A549 (cell line): ENCODE measurements at regions not wholly inside any gene's neighbourhood (a gene's known extent, or its start where the extent isn't known, plus 50 kb on each side); places are given as distances from the start of the nearest gene placed in this dataset.

Experiments used
- CHD4 ChIP-seq: fragments of 200-600 bp; sonication (generic); IDR thresholded peaks from 2 replicates; pipeline ENCODE4 v1.6.1; 2016; ENCODE audit warnings: antibody characterized with exemption, mild to moderate bottlenecking, borderline replicate concordance
- HES2 ChIP-seq: fragments of >200 bp; sonication (Bioruptor Twin); formaldehyde crosslinking; IDR thresholded peaks from 2 replicates; pipeline ENCODE4 v1.6.1; 2016
- JUNB ChIP-seq: fragments of >200 bp; sonication (Bioruptor Twin); formaldehyde crosslinking; IDR thresholded peaks from 2 replicates; pipeline ENCODE4 v1.6.1; 2016
- KDM1A ChIP-seq: fragments of 200-600 bp; sonication (generic); IDR thresholded peaks from 2 replicates; pipeline ENCODE4 v1.6.1; 2016; ENCODE audit warnings: low read depth, mild to moderate bottlenecking
- POLR2AphosphoS2 ChIP-seq: conservative IDR thresholded peaks from 2 replicates; pipeline ENCODE4 v1.6.1; 2012; ENCODE audit warnings: low read length, improper control_type of control experiment, inconsistent platforms
- RAD21 ChIP-seq, 2 experiments: fragments of >200 bp in 1 of 2; sonication (Bioruptor Twin) in 1 of 2; formaldehyde crosslinking in 1 of 2; IDR thresholded peaks in 1 of 2; conservative IDR thresholded peaks in 1 of 2; 2 replicates in 1 of 2; 3 replicates in 1 of 2; pipeline ENCODE4 v1.6.1; 2012 to 2018; ENCODE audit warnings: inconsistent platforms in 1 of 2
- RFX5 ChIP-seq: fragments of 450-650 bp; IDR thresholded peaks from 2 replicates; pipeline ENCODE4 v1.7.1; 2014; ENCODE audit warnings: antibody characterized with exemption, mild to moderate bottlenecking, moderate library complexity
- SMC3 ChIP-seq: fragments of >200 bp; sonication (Bioruptor Twin); formaldehyde crosslinking; IDR thresholded peaks from 3 replicates; pipeline ENCODE4 v1.6.1; 2018; ENCODE audit warnings: inconsistent platforms
- ZC3H11A ChIP-seq: fragments of 450-650 bp; IDR thresholded peaks from 2 replicates; pipeline ENCODE4 v1.6.1; 2014; ENCODE audit warnings: antibody characterized with exemption, mild to moderate bottlenecking
- ZFP36 ChIP-seq: fragments of 450-650 bp; IDR thresholded peaks from 2 replicates; pipeline ENCODE4 v1.6.1; 2014; ENCODE audit warnings: borderline replicate concordance; ENCODE audit not compliant: partially characterized antibody
- TF ChIP-seq, protein P1 (sequence below): fragments of >200 bp; sonication (Bioruptor Twin); formaldehyde crosslinking; IDR thresholded peaks from 3 replicates; pipeline ENCODE4 v1.5.1; 2016

DNA sequence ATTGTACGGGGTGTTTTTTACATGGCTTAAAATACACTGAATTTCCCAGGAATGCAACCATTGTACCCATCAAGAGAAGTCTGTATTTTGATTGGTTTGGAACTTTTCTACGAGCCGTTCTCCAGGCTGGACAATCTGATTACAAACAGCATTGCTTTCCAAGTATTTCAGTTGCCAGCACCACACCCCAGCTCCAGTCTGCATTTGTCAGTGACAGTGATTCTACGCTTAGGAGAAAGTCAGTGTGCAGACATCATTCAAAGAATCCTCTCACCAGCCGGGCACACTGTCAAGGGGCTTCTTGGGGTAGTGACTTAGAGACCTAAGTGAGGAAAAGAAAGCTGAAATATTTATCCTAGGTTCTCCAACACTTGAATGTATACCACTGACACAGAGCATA lies 194.1 kb downstream of the ANAPC1 start:
- TF ChIP-seq, protein P1, sequence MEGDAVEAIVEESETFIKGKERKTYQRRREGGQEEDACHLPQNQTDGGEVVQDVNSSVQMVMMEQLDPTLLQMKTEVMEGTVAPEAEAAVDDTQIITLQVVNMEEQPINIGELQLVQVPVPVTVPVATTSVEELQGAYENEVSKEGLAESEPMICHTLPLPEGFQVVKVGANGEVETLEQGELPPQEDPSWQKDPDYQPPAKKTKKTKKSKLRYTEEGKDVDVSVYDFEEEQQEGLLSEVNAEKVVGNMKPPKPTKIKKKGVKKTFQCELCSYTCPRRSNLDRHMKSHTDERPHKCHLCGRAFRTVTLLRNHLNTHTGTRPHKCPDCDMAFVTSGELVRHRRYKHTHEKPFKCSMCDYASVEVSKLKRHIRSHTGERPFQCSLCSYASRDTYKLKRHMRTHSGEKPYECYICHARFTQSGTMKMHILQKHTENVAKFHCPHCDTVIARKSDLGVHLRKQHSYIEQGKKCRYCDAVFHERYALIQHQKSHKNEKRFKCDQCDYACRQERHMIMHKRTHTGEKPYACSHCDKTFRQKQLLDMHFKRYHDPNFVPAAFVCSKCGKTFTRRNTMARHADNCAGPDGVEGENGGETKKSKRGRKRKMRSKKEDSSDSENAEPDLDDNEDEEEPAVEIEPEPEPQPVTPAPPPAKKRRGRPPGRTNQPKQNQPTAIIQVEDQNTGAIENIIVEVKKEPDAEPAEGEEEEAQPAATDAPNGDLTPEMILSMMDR = no peak
- TF ChIP-seq RAD21 (conservative IDR thresholded peaks at IDR 0.05 in 1 of 2, IDR thresholded peaks at IDR 0.05 in 1 of 2) (no peak), HES2 (no peak), SMC3 (no peak), RFX5 (no peak), KDM1A (no peak), ZFP36 (no peak), CHD4 (no peak), ZC3H11A (no peak), POLR2AphosphoS2 (no peak), JUNB (no peak)
